Sigmoid colon (tissue), 4 donors: ENCODE measurements at regions not wholly inside any gene's neighbourhood (a gene's known extent, or its start where the extent isn't known, plus 50 kb on each side); places are given as distances from the start of the nearest gene placed in this dataset.

Experiments used
- CTCF ChIP-seq, 4 experiments: fragments of 450-650 bp in 3 of 4; fragments of 200-600 bp in 1 of 4; IDR thresholded peaks; one replicate each; pipeline ENCODE4 v1.5.1; 2016 to 2019; ENCODE audit warnings: antibody characterized with exemption in 4 of 4, mild to moderate bottlenecking in 3 of 4, moderate library complexity in 2 of 4
- EP300 ChIP-seq, 4 donors: sonication (generic); formaldehyde crosslinking; IDR thresholded peaks; one replicate each; pipeline ENCODE4 v1.6.1; 2017; ENCODE audit warnings: antibody characterized with exemption in 4 of 4
- POLR2A ChIP-seq, 2 donors: fragments of 450-650 bp; IDR thresholded peaks; one replicate each; pipeline ENCODE4 v1.6.1; 2016; ENCODE audit warnings: antibody characterized with exemption in 2 of 2, mild to moderate bottlenecking in 2 of 2, moderate library complexity in 2 of 2

GRCh38 chr5:82622711-82623514 is 344.8 kb upstream of the RPS23 start:
- no peak for TF ChIP-seq CTCF (IDR thresholded peaks at IDR 0.05)
- TF ChIP-seq POLR2A (IDR thresholded peaks at IDR 0.05): no peak
- TF ChIP-seq EP300 (IDR thresholded peaks at IDR 0.05): no peak
